ENCODE measurements at regions not wholly inside any gene's neighbourhood (a gene's known extent, or its start where the extent isn't known, plus 50 kb on each side); places are given as distances from the start of the nearest gene placed in this dataset.
"Not testable (repeated sequence)": the region's sequence is repeated elsewhere in the genome, so short reads cannot be mapped to it uniquely, and the experiment has no call there.

GRCh38 chr5:99059685-99060084, 130.9 kb upstream of the CHD1 start:
- DNase-seq: no peak
- peaks cover 0 to 4% of the 10 kb centered on the region in 2 donors for H3K27me3 ChIP-seq
- no peaks in the 10 kb centered on the region for H3K4me1 ChIP-seq
- H3K9me3 ChIP-seq: no peaks in the 10 kb centered on the region
- H3K27ac ChIP-seq: no peak overlapping the region
- no peaks in the 10 kb centered on the region for H3K36me3 ChIP-seq
- H3K4me3 ChIP-seq: no peak overlapping the region
- no peak for TF ChIP-seq POLR2A (IDR thresholded peaks at IDR 0.05)
- TF ChIP-seq CTCF (IDR thresholded peaks at IDR 0.05): no peak
- intact Hi-C loops (cut with DNase I; ENCODE audit: low total_unique reads): no loop called here

DNA sequence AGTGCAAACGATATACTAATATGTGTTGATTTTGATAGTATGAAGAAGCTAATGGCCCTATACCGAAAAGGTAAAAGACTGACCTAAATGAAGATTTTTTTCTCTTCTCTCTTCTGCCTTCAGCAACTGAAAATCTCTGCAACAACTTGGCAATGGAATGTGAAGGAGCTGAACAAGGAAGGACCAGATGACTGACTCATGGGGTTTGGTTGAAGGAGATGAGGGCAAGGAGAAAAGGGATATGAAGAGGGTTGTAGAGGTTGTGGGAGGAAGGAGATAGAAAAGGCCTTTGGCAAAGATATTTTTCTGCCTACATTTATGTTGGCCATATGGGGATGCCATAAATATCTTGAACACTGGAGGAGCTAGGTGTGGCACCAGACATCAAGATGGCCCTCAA, 129.7 kb upstream of the CHD1 start:
- H3K27ac ChIP-seq: no peak overlapping the region
- intact Hi-C loops (cut with DNase I; ENCODE audit: low total_unique reads): no loop called here
- no peaks in the 10 kb centered on the region for H3K9me3 ChIP-seq
- H3K36me3 ChIP-seq: no peaks in the 10 kb centered on the region
- no peak for DNase-seq
- TF ChIP-seq POLR2A (IDR thresholded peaks at IDR 0.05) (no peak), CTCF (IDR thresholded peaks at IDR 0.05) (no peak)
- H3K4me3 ChIP-seq: no peak overlapping the region
- H3K4me1 ChIP-seq: no peaks in the 10 kb centered on the region
- peaks cover 0 to 4% of the 10 kb centered on the region in 2 donors for H3K27me3 ChIP-seq

DNA sequence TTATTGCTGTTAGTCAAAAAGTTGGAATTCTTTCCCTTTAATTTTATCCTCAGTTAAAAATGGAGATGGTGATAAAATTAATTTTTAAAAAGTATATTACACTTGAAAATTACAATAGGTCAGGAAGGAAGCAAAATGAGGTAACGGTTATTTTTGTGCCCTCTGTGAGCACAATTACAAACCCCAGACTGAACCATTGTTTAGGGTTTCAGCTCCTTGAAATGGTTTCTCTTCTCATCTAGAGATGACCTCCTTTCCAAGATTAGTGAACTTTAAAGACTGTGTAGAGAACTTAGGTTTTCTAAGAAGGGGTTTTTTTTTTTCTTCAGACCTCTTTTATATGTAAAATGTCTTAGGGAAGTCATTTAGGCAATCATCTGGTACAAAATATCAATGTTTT, 126.2 kb upstream of the CHD1 start:
- intact Hi-C loops (cut with DNase I; ENCODE audit: low total_unique reads): no loop called here
- Histone ChIP-seq H3K27ac (no peak overlapping the region), H3K4me3 (no peak overlapping the region), H3K36me3 (no peaks in the 10 kb centered on the region), H3K9me3 (no peaks in the 10 kb centered on the region), H3K4me1 (no peaks in the 10 kb centered on the region), H3K27me3 (no peaks in the 10 kb centered on the region)
- no peak for DNase-seq
- TF ChIP-seq CTCF (IDR thresholded peaks at IDR 0.05): no peak
- no peak for TF ChIP-seq POLR2A (IDR thresholded peaks at IDR 0.05)

- no peaks in the 10 kb centered on the region for H3K27me3 ChIP-seq
- intact Hi-C loops (cut with DNase I; ENCODE audit: low total_unique reads): no loop called here
- no peak overlapping the region for H3K27ac ChIP-seq
- H3K4me1 ChIP-seq: no peaks in the 10 kb centered on the region
- H3K36me3 ChIP-seq: no peaks in the 10 kb centered on the region
- no peaks in the 10 kb centered on the region for H3K9me3 ChIP-seq
- H3K4me3 ChIP-seq: no peak overlapping the region
- TF ChIP-seq POLR2A (IDR thresholded peaks at IDR 0.05) (no peak), CTCF (IDR thresholded peaks at IDR 0.05) (no peak)
- DNase-seq: no peak
Observed at GRCh38 chr5:99045871-99046270, 117.1 kb upstream of the CHD1 start.

DNA sequence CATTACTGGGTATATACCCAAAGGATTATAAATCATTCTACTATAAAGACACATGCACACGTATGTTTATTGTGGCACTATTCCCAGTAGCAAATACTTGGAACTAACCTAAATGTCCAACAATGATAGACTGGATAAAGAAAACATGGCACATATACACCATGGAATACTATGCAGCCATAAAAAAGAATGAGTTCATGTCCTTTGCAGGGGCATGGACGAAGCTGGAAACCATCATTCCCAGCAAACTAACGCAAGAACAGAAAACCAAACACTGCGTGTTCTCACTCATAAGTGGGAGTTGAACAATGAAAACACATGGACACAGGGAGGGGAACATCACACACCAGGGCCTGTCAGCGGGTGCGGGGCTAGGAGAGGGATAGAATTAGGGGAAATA, 114.5 kb upstream of the CHD1 start:
- intact Hi-C loops (cut with DNase I; ENCODE audit: low total_unique reads); DNase-seq; H3K27me3 ChIP-seq; H3K9me3 ChIP-seq; H3K4me1 ChIP-seq; H3K27ac ChIP-seq; H3K4me3 ChIP-seq; H3K36me3 ChIP-seq: not testable (repeated sequence)

DNA sequence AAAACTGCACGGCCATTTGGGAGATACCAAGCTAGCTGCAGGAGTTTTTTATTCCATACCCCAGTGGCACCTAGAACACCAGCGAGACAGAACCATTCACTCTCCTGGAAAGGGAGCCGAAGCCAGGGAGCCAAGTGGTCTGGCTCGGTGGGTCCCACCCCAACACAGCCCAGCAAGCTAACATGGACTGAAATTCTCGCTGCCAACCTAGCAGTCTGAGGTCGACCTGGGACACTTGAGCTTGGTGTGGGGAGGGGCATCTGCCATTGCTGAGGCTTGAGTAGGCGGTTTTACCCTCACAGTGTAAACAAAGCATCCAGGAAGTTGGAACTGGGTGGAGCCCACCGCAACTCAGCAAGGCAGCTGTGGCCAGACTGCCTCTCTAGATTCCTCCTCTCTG, 108.9 kb upstream of the CHD1 start:
- intact Hi-C loops (cut with DNase I; ENCODE audit: low total_unique reads): no loop called here
- no peaks in the 10 kb centered on the region for H3K9me3 ChIP-seq
- H3K4me3 ChIP-seq: no peak overlapping the region
- no peak overlapping the region for H3K27ac ChIP-seq
- H3K27me3 ChIP-seq: no peaks in the 10 kb centered on the region
- no peaks in the 10 kb centered on the region for H3K4me1 ChIP-seq
- no peak for DNase-seq
- no peaks in the 10 kb centered on the region for H3K36me3 ChIP-seq
- TF ChIP-seq POLR2A (IDR thresholded peaks at IDR 0.05) (no peak), CTCF (IDR thresholded peaks at IDR 0.05) (no peak)
